ENCODE measurements at regions not wholly inside any gene's neighbourhood (a gene's known extent, or its start where the extent isn't known, plus 50 kb on each side); places are given as distances from the start of the nearest gene placed in this dataset.

DNA sequence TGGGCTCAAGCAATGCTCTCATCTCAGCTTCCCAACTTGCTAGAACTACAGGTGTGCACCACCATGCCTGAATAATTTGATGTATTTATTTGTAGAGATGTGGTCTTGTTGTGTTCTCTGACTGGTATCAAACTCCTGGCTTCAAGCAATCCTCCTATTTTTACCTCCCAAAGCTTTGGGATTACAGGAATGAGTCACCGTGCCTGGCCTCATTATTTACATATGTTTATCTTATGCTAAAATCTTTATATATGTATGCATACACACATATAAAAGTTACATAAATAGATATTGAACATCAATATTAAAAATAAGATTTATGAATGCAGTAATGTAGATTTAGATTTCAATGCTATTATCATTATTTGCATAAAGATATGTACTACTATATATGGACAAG, 1634.5 kb upstream of the LRRTM3 start:
- no peak for DNase-seq (ENCODE audit: extremely low read depth in 1 of 2, low read depth in 1 of 2)

DNA sequence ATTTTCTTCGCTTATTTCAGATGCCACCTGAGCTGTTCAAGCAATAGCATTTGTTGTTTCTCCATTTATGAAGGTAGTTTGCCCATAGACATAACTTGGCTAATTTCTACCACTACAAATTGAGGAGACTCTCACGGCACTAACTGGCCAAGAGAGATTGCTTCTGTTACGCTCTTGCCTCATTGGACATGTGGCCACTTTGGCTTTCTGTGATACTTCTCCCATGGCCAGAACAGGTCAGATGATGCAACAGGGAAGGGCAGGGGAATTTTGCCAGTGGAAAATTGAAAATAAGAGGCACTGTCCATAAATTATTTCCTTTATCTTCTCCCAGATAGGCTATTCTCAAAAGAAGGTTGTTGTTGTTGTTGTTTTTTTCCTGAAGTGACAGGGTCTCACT, 1633.3 kb upstream of the LRRTM3 start:
- no peak for DNase-seq (ENCODE audit: extremely low read depth in 1 of 2, low read depth in 1 of 2)

DNA sequence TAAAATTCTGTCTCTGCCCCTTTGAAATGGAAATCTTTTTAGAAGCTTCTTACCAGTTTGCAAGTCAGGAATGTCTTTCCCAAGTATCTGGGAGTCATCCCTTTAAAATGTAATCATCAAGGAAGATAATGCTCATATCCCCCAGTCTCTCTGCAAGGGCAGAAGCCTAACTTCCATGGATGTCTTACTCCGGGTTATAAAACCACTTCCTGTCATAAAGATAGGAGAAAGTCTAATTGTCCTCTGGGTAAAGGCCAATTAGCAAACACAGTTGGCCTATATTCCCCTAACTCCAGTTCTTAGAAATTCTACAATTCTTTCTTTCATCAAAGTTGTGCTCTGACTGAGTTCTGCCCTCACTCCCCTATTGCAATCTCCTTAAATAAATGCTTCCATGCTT, 1631.5 kb upstream of the LRRTM3 start:
- DNase-seq (ENCODE audit: extremely low read depth in 1 of 2, low read depth in 1 of 2) = no peak

DNA sequence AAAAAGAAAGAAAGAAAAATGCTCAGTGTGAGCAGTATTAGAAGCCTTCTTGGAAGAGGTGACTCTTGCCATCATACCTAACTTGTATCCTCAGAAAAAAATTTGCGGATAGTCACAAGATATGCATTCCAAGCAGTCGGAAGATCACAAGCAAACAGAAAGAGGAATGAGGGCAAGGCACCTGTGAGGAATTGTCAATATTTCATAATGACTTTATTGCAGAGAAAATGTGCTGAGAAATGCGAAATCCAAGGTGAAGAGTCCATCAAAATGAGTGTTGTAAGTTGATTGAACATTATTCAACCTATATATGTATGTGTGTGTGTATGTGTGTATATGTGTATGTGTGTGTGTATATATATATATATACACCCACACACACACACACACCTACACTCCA, 1624.7 kb upstream of the LRRTM3 start:
- no peak for DNase-seq (ENCODE audit: extremely low read depth in 1 of 2, low read depth in 1 of 2)

DNA sequence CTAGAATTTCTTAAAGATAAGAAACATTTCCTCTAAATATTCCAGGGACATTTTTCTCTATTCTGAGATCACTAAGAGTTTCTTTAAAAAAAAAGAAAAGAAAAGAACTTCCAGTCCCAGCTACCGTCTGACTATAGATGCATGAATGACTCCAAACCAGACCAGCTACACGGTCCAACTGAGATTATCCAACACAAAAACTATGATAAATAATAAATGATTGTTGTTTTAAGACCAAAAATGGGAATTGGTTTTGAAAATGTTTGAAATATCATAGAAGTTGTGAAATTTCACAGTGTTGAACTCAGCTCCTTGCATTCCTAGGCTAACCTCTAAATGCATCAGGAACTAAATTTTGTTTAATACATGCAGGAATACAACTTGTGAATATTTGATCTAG, 1619.6 kb upstream of the LRRTM3 start:
- DNase-seq (ENCODE audit: extremely low read depth in 1 of 2, low read depth in 1 of 2) = no peak

DNA sequence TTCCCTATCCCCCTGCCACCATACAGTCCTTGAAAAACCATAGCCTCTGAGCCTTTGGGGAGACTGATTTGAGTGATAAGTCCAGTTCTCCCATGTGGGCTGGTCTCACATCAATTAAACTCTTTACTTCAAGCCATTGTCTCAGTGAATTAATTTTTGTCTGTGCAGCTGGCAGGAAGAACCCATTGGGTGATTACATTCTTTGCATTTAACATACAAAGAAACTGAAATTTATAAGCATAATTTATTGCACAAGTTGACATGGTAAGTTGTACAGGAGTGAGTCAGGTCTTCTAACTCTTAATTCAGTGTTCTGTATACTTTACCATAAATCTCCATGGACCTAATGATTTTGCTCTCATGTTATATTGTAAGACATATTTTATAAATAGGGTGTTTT, 1613.0 kb upstream of the LRRTM3 start:
- no peak for DNase-seq (ENCODE audit: extremely low read depth in 1 of 2, low read depth in 1 of 2)

DNA sequence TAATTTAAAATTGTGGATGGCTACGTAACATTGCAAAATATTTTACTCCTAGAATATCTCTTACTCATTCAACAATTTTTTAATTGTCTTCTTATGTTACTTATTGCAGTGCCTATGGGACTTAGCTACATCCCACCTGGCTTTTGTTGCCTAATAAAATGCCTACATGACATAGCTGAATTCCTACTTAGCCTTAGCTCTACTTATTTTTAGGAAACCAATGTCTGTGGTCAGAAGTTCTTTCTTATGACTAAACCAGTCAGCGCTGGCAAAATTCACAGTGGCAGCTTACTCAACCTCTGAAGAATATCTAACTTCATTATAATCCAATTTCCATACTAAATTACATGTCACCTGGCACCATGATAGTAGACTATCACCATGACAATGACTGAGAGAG, 1612.4 kb upstream of the LRRTM3 start:
- DNase-seq (ENCODE audit: extremely low read depth in 1 of 2, low read depth in 1 of 2) = no peak

DNA sequence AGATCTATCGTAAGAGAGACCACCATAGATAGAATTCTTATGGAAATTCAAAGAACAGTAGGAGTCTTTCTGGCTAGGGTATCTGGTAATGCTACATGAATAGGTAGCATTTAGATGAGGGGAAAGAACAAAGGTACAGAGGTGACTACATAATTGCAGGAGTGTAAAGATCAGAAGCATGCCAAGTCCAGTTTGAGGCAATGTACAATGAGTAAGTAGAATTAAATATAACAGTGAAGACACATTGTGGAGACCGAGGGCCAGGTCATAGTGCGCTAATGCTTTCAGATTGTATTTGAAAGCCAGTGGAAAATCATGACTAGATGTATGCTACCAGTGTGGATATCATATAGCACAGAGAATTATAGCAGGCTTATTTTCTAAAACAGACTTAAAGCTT, 1611.6 kb upstream of the LRRTM3 start:
- DNase-seq (ENCODE audit: extremely low read depth in 1 of 2, low read depth in 1 of 2) = no peak

DNA sequence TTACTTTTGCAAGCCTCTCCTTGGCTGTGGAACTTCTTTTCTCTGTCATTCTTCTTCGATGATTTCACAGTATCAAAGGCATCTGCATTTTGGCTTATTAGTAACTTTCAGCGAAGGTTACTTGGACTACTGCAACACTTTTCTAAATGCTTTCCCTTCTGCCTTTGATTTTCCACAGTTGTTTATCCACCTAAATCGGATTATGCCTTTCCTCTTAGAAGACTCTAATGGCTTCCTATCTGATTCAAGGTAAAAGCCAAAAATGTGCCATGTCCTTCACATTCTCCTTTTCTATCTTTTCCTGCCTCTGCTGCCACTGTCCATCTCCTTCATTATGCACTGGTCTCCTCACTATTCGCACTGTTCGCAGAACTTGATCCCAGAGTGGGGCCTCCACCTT, 1606.3 kb upstream of the LRRTM3 start:
- no peak for DNase-seq (ENCODE audit: extremely low read depth in 1 of 2, low read depth in 1 of 2)

DNA sequence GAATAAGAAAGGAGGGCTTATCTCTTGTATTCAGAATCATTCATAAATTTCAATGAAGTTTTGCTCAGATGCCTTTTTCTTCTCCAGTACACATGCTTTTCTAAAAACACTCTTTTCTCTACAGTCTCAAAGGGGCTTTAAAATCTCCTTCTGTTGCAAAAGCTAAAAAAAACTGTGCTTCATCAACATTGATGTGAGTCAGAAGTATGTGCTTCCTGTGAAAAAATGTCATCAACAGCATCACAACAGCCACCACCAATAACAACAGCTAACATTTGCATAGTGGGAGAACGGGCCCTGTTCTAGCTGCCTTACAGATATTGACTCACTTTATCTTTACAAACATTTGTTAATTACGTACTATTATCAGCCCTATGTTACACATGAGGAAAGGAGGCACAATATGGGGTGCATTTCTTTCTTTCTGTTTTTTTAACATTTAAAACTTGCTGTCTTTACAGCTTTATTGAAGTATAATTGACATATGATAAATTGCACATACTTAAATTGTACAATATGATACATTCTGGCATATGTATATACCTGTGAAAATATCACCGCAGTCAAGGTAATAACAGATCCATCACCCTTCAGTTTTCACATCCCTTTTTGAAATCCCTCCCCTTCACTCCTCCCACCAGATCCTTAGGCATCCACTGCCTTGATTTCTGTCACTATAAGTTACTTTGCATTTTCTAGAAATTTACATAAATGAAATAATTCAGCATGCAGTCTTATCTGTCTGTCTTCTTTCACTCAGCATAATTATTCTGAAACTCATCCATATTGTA, 1605.4 kb upstream of the LRRTM3 start:
- DNase-seq (ENCODE audit: extremely low read depth in 1 of 2, low read depth in 1 of 2) = no peak

DNA sequence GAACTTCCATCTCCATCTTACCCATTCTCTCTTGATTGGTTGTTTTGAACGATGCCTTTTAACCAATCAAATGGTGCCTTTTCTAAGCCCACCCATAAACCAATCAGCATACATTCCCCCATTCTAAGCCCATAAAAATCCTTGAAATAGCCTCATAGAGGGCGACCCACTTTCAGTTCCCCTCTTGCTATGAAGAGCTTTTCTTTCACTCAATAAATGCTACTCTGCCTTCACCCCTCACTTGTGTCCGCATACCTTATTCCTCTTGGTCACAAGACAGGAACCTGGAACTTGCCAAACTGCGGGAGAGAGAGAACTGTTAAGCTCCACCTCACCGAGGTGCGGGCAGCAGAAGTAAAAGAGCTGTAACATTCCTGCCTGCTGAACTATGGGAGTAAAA, 1602.0 kb upstream of the LRRTM3 start:
- DNase-seq (ENCODE audit: extremely low read depth in 1 of 2, low read depth in 1 of 2) = no peak

DNA sequence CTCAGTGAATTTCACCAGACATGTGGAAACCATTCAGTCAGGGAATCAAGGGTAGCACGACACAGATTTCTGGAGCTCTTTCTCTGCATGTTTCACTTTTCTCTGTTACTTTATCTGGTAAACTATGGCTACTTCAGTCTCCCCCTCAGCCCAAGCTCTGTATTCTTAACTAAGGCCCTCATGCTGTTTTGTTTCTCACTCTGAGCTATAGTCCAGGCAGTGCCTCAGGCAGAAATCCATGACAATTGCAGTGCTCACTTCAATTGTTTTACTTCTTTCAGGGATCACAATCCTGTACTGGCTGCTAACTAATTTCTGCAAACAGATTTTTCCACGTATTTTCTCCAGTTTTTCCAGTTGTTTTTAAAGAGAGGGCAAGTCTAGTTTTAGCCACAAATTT, 1599.9 kb upstream of the LRRTM3 start:
- no peak for DNase-seq (ENCODE audit: extremely low read depth in 1 of 2, low read depth in 1 of 2)

DNA sequence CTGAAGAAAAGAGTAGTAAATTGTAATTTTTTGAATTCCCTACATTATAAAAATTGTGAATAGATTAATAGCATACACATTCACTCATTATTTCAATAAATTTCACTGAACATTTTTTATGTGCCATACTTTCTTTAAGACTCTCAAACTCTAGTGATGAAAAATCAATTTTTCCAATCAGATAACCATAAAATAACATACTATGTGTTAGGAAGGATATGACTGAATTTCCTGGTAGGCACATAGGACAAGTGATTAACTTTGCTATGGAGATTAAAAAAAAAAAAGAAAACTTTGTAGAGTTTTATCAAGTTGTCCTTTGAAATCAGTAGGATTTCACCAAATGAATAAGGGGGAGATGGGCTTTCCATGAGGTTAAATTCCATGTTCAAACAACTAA, 1597.3 kb upstream of the LRRTM3 start:
- DNase-seq (ENCODE audit: extremely low read depth in 1 of 2, low read depth in 1 of 2) = no peak

DNA sequence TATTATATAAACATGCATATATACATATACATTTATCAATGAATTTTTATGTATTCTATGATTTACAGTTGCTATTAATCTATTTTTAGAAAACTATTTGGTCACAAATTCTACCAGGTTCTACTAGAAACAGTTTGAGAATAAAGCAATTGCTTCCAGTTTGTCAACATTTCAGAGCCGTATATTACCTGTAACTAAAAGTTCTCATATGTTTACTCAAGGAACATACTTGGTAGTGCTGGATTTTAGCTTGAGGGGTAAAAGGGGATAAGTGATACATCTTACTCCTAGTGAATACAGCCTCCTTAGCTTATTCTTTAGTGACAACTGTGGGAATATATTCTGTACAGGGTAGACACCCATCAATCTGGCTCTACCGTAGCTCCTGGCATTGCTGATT, 1590.5 kb upstream of the LRRTM3 start:
- no peak for DNase-seq (ENCODE audit: extremely low read depth in 1 of 2, low read depth in 1 of 2)

DNA sequence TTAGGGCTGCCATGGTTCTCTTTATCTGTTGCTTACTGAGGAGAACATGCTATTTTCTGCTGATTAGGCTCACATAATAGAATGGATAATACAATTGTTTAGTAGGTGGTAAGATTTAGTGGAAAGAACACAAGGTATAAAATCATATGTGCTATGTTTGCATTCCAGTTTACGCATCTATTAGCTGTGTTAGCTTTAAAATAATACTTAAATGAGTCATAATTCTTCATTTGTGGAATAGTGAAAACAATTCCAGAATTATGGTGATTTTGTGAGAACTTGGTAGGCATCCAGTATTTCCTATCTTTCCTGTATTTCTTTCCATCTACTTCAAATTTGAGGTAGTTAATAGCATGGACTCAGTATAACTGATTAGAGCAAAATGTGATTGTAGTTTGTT, 1585.5 kb upstream of the LRRTM3 start:
- no peak for DNase-seq (ENCODE audit: extremely low read depth in 1 of 2, low read depth in 1 of 2)

DNA sequence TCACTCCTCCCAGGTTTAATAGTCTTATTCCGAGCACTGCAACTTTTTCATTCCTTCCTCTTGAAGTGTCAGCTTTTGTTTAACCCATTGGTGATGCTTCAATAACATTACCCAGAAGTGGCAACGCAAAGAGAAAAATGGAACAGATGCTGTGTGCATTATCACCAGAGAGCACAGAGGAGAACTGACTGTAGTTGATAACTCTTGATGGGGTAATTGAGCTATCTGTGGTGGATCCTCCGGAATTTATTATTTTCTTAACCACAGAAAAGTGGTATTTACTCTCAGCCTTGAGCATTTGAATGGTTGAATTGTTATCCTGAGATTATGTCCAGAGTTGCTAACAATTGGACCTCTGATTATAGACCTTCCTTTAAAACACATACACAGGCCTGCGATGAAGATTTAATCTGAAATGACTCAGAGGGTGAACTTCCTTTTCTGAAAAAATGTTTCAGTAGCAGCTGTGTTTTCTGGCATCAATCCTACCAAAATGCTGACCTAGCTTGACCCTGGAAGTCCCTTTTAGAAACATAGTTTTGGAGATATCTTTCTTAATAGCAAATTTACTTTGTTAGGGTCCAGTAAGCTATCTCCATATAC, 1584.4 kb upstream of the LRRTM3 start:
- no peak for DNase-seq (ENCODE audit: extremely low read depth in 1 of 2, low read depth in 1 of 2)

DNA sequence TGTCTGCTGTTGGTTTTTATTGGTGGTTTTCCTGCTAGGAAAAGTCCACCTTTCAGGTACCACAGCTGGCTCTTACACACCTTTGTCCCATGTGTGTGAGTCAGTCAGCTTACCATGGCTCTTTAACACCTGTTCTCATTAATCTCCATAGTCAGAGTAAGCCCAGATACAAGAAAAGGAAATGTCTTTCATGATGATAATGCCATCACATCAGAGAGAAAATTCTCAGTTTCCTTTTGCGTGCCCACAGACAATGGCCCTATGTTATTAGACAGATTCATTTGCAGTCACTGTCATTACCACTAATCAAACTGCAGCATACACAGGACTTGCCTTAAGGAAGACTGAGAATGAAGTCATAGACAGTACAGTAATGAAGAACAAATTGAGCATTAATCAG, 1583.6 kb upstream of the LRRTM3 start:
- DNase-seq (ENCODE audit: extremely low read depth in 1 of 2, low read depth in 1 of 2) = no peak

DNA sequence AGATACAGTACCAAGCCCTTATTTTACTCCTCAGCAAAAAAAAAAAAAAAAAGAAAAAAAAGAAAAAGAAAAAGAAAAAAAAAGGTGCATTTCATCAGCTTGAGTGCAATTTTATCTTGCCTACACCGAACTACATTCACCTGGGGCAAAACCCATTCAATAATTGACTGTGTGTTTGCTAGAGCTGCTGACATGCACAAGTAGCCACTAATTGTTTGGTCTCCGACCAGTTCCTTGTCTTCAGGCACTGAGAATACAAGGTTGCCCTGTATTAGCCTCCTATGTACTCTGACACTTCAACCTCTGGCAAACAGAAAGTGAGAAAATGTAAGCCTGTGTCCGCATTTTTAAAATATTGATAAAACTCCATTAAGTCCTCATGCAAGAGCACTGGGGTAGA, 1579.4 kb upstream of the LRRTM3 start:
- DNase-seq (ENCODE audit: extremely low read depth in 1 of 2, low read depth in 1 of 2) = no peak

DNA sequence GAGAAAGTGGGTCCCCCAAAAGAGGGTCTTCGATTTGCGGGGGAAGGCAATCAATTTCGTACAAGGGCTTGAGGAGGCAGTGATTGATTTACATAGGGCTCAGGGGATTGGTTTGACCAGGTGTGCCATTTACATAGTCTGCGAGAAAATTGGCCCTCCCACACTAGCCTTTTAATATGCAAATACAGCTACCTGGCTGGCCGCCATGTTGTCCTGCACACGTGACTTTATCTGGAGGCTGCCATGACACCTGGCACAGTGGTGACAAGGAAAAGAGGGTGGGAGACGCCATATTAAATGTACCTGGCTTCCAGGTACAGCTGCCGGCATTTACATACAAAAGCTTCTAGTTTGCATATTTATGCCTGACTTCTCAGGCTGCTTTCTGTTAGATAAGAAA, 1577.2 kb upstream of the LRRTM3 start:
- no peak for DNase-seq (ENCODE audit: extremely low read depth in 1 of 2, low read depth in 1 of 2)

DNA sequence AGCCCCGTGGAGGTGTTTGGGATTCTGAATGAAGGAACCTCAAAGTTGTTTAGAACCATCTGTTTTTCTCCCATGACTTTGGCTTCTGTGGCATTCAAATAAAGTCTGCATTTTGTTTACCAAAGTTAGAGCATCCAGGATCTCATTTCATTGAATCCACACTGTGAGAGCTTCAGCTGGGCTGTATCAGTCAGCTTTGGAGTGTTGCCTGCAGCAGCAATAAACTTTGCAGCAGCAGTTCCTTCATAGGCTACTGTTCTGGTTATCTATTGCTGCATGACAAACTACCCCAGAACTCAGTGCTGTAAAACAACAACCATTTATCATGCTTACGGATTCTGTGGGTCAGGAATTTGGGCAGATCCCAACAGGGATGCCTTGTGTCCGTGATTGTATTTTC, 1575.2 kb upstream of the LRRTM3 start:
- DNase-seq (ENCODE audit: extremely low read depth in 1 of 2, low read depth in 1 of 2) = no peak

DNA sequence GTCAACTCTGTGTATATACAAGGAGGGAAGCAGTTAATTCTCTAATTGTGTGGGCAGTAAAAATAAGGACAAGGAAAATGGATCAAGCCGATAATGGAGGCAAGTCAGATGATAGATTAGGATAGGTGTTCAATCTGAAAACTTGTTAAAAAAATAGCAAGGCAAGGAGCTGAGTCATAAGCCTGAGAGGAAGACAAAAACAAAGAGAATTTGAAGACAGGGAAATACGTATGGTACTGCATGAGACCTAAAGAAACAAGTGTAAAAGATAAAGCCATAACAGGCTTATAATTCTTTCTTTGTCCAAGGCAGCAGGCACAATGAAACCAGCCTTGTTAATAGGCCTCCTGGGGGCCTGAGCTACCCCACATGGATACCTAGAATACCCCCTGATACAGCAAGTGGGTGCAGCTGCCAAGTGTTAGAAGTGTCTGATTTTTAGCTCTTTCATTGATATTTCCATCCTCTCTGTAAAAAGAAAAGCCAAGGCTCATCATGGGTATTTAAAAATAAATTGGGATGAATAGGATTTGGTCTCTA, 1570.6 kb upstream of the LRRTM3 start:
- DNase-seq (ENCODE audit: extremely low read depth in 1 of 2, low read depth in 1 of 2) = no peak

DNA sequence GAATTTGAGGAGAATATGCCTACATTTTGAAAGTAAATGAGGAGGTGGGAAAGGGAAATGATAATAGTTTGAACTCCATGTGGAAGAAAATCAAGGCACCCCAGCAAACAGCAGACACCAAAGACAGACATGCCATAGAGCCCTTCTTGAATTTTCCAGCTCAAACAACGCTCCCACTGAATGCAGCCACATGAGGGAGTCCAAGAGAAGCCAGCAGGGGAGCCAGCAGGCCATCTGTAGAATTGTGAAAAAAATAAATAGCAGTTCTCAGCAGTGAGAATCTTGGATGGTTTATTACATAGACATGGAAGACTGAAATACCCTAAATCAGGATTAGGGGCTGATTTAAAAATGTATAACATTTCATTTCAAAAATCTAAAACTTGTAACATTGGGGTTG, 1567.3 kb upstream of the LRRTM3 start:
- no peak for DNase-seq (ENCODE audit: extremely low read depth in 1 of 2, low read depth in 1 of 2)

DNA sequence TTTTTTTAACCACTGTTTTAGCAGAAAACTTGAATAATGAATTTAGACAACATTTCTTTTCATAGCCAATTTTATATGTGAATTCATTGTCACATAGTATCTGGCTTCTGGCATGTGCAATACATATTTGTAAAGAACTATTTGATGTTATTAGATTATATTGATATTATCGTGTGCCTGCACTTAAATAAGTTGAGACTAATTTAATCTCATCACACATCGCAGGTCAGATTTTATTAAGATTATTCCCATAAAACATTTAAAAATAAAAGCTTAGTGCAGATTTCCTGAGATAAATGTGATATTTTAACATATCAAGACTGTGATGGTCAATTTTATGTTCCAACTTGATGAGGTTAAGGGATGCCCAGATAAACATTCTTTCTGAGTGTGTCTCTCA, 1565.3 kb upstream of the LRRTM3 start:
- no peak for DNase-seq (ENCODE audit: extremely low read depth in 1 of 2, low read depth in 1 of 2)

All from activated CD8-positive, alpha-beta memory T cell treated with anti-CD3 and anti-CD28 coated beads for 1 hour (primary cell).